A673 (cell line): ENCODE measurements at regions not wholly inside any gene's neighbourhood (a gene's known extent, or its start where the extent isn't known, plus 50 kb on each side); places are given as distances from the start of the nearest gene placed in this dataset.

Source experiments
- BruUV-seq: library from RNA; stranded (reverse); fragments of 400-500 nt; replicated peaks from 2 replicates; lab custom pipeline; 2021; lab: Mats Ljungman, UMichigan
- CTCF ChIA-PET: fragments of 300-600 bp; sonication (Branson Sonifier 250); formaldehyde crosslinking; loops from one replicate; lab custom pipeline; 2022; ENCODE audit warnings: antibody characterized with exemption; lab: Charles Lee
- POLR2A ChIA-PET: fragments of 300-600 bp; sonication (Branson Sonifier 250); formaldehyde crosslinking; loops from one replicate; lab custom pipeline; 2022; ENCODE audit warnings: antibody characterized with exemption; ENCODE audit not compliant: low non-redundant PET; lab: Charles Lee
- DNase-seq: peaks from one replicate; pipeline ENCODE4 v3.0.0-alpha.2; 2015; ENCODE audit warnings: low spot score
- H3K27ac ChIP-seq: fragments of 200-600 bp; sonication (generic); 2 replicates; pipeline ENCODE4 v1.5.1; 2016; ENCODE audit warnings: mixed run types, low read depth, mild to moderate bottlenecking, mixed read lengths, antibody characterized with exemption, low read length; ENCODE audit not compliant: poor library complexity, severe bottlenecking
- H3K27me3 ChIP-seq: fragments of 200-600 bp; sonication (generic); replicated peaks from 2 replicates; pipeline ENCODE4 v1.6.1; 2017; ENCODE audit warnings: mixed run types, low read depth, mild to moderate bottlenecking, mixed read lengths, antibody characterized with exemption, low read length; ENCODE audit not compliant: insufficient read depth, poor library complexity
- H3K36me3 ChIP-seq: fragments of 200-600 bp; sonication (generic); 2 replicates; pipeline ENCODE4 v1.6.1; 2016; ENCODE audit warnings: mixed run types, mild to moderate bottlenecking, mixed read lengths, antibody characterized with exemption, low read length; ENCODE audit not compliant: insufficient read depth, poor library complexity, severe bottlenecking
- H3K4me1 ChIP-seq: fragments of 200-600 bp; sonication (generic); 2 replicates; pipeline ENCODE4 v1.6.1; 2017; ENCODE audit warnings: mixed run types, mild to moderate bottlenecking, mixed read lengths, antibody characterized with exemption, low read length; ENCODE audit not compliant: insufficient read depth, poor library complexity, severe bottlenecking
- H3K4me3 ChIP-seq: fragments of 200-600 bp; sonication (generic); 2 replicates; pipeline ENCODE4 v1.5.1; 2016; ENCODE audit warnings: low read depth, mixed run types, mild to moderate bottlenecking, mixed read lengths, low read length; ENCODE audit not compliant: poor library complexity, severe bottlenecking
- H3K9me3 ChIP-seq: fragments of 200-600 bp; sonication (generic); 2 replicates; pipeline ENCODE4 v1.6.1; 2016; ENCODE audit warnings: mixed run types, low read depth, mild to moderate bottlenecking, mixed read lengths, antibody characterized with exemption, low read length; ENCODE audit not compliant: poor library complexity, severe bottlenecking
- CTCF ChIP-seq: fragments of 300-800, 200-600 bp; sonication (generic); conservative IDR thresholded peaks from 2 replicates; pipeline ENCODE4 v1.5.1; 2017; ENCODE audit warnings: low read depth, mild to moderate bottlenecking, antibody characterized with exemption, low read length, moderate library complexity, mixed read lengths
- EZH2 ChIP-seq: fragments of 200-600 bp; sonication (generic); IDR thresholded peaks from 2 replicates; pipeline ENCODE4 v1.6.1; 2017; ENCODE audit warnings: borderline replicate concordance, low read depth, mild to moderate bottlenecking, mixed read lengths, antibody characterized with exemption, low read length; ENCODE audit not compliant: poor library complexity, severe bottlenecking
- intact Hi-C: fragments of 100-400 bp; cut with micrococcal nuclease; formaldehyde crosslinking; loops from one replicate; pipeline ENCODE4 v1.10.0; 2022; ENCODE audit not compliant: unreplicated experiment

- H3K4me1 ChIP-seq: no peaks in the 10 kb centered on the region
- intact Hi-C loops: no loop called here
- H3K36me3 ChIP-seq: no peaks in the 10 kb centered on the region
- DNase-seq: no peak
- H3K27ac ChIP-seq: no peak overlapping the region
- no peak for TF ChIP-seq CTCF
- no peak for TF ChIP-seq EZH2
- H3K27me3 ChIP-seq: no peaks in the 10 kb centered on the region
- no peak overlapping the region for H3K4me3 ChIP-seq
- ChIA-PET POLR2A (no interaction called here), CTCF (no interaction called here)
- H3K9me3 ChIP-seq: no peaks in the 10 kb centered on the region
- no TSS peak for BruUV-seq
Measured at GRCh38 chr1:5711956-5712645, 280.1 kb downstream of the NPHP4 start.

GRCh38 chr1:5711079-5711478 is 281.1 kb downstream of the NPHP4 start:
- TF ChIP-seq EZH2 (no peak), CTCF (no peak)
- no peak overlapping the region for H3K4me3 ChIP-seq
- H3K4me1 ChIP-seq: no peaks in the 10 kb centered on the region
- DNase-seq: no peak
- H3K9me3 ChIP-seq: no peaks in the 10 kb centered on the region
- H3K27me3 ChIP-seq: no peaks in the 10 kb centered on the region
- no TSS peak for BruUV-seq
- POLR2A ChIA-PET: no interaction called here
- intact Hi-C loops: no loop called here
- H3K36me3 ChIP-seq: no peaks in the 10 kb centered on the region
- CTCF ChIA-PET: no interaction called here
- no peak overlapping the region for H3K27ac ChIP-seq

GRCh38 chr1:5709976-5710375 is 282.2 kb downstream of the NPHP4 start:
- H3K36me3 ChIP-seq: no peaks in the 10 kb centered on the region
- H3K27me3 ChIP-seq: no peaks in the 10 kb centered on the region
- H3K27ac ChIP-seq: no peak overlapping the region
- no peak overlapping the region for H3K4me3 ChIP-seq
- ChIA-PET CTCF (no interaction called here), POLR2A (no interaction called here)
- intact Hi-C loops: no loop called here
- TF ChIP-seq EZH2 (no peak), CTCF (no peak)
- no peaks in the 10 kb centered on the region for H3K4me1 ChIP-seq
- no peaks in the 10 kb centered on the region for H3K9me3 ChIP-seq
- DNase-seq: no peak
- BruUV-seq: no TSS peak
